ENCODE measurements at regions not wholly inside any gene's neighbourhood (a gene's known extent, or its start where the extent isn't known, plus 50 kb on each side); places are given as distances from the start of the nearest gene placed in this dataset.

GRCh38 chr13:64767054-64767453 is 2463.1 kb downstream of the PCDH9 start:
- H3K79me2 ChIP-seq (ENCODE audit: insufficient read depth, low read length) = no peaks in the 10 kb centered on the region
- no peaks in the 10 kb centered on the region for H3K4me1 ChIP-seq (ENCODE audit: control insufficient read depth in 1 of 2, insufficient read depth in 2 of 2, low read length in 2 of 2)
- no peak overlapping the region for H3K27ac ChIP-seq (ENCODE audit: low read depth, low read length)
- ChIA-PET RAD21 (ENCODE audit: low non-redundant PET in 1 of 2, low total read pairs in 2 of 2, uncharacterized antibody in 2 of 2, unreplicated experiment in 2 of 2) (no interaction called here), CTCF (no interaction called here), POLR2A (no interaction called here)
- H3K4me3 ChIP-seq (replicated peaks in 1 of 2; ENCODE audit: low read depth in 1 of 2, low read length in 2 of 2) = no peak overlapping the region
- H3K9me2 ChIP-seq (ENCODE audit: insufficient read depth) = no peaks in the 10 kb centered on the region
- no peak overlapping the region for H2AFZ ChIP-seq (ENCODE audit: low read depth, low read length, poor library complexity, severe bottlenecking)
- no peaks in the 10 kb centered on the region for H3K27me3 ChIP-seq (ENCODE audit: insufficient read depth, low read length)
- intact Hi-C loops (cut with micrococcal nuclease) = no loop called here
- H3K9ac ChIP-seq (ENCODE audit: low read length) = no peak overlapping the region
- no TSS peak for BruUV-seq (replicated peaks)
- TF ChIP-seq RAD21 (IDR thresholded peaks at IDR 0.05; ENCODE audit: low read depth) = no peak
- TF ChIP-seq ZBTB33 (IDR thresholded peaks at IDR 0.05; ENCODE audit: extremely low read depth, insufficient replicate concordance, low read length) = no peak
- no peak for TF ChIP-seq EZH2 (IDR thresholded peaks at IDR 0.05)
- no peak for TF ChIP-seq ZNF274 (IDR thresholded peaks at IDR 0.05; ENCODE audit: low read depth, low read length)
- no peak for TF ChIP-seq EGR1 (IDR thresholded peaks at IDR 0.05; ENCODE audit: low read depth)
- TF ChIP-seq MAX (IDR thresholded peaks at IDR 0.05) = no peak
- no peak for TF ChIP-seq REST (IDR thresholded peaks at IDR 0.05; ENCODE audit: low read depth)
- TF ChIP-seq EZH2phosphoT487 (IDR thresholded peaks at IDR 0.05; ENCODE audit: borderline replicate concordance) = no peak
- no peak for TF ChIP-seq FOSL1 (IDR thresholded peaks at IDR 0.05; ENCODE audit: low read depth)
- no peak for TF ChIP-seq CEBPB (IDR thresholded peaks at IDR 0.05; ENCODE audit: low read depth)
- TF ChIP-seq CTCF (IDR thresholded peaks at IDR 0.05 in 2 of 3, conservative IDR thresholded peaks at IDR 0.05 in 1 of 3; ENCODE audit: borderline replicate concordance in 1 of 3, insufficient read depth in 1 of 3, low read depth in 2 of 3, low read length in 2 of 3) = no peak
- no peak for TF ChIP-seq SRF (IDR thresholded peaks at IDR 0.05; ENCODE audit: low read depth)
- no peak for TF ChIP-seq POLR2A (IDR thresholded peaks at IDR 0.05; ENCODE audit: borderline replicate concordance, extremely low read depth, insufficient read depth, insufficient read length)
- TF ChIP-seq ATF3 (IDR thresholded peaks at IDR 0.05) = no peak
- no peak for TF ChIP-seq YY1 (IDR thresholded peaks at IDR 0.05; ENCODE audit: extremely low read depth, insufficient replicate concordance, low read depth, low read length)
- TF ChIP-seq SP1 (IDR thresholded peaks at IDR 0.05; ENCODE audit: low read depth) = no peak
- no peak for TF ChIP-seq TCF7L2 (IDR thresholded peaks at IDR 0.05; ENCODE audit: borderline replicate concordance, extremely low read depth, insufficient read depth, insufficient read length)
- TF ChIP-seq SIN3A (IDR thresholded peaks at IDR 0.05; ENCODE audit: low read depth) = no peak
- TF ChIP-seq POLR2AphosphoS5 (IDR thresholded peaks at IDR 0.05; ENCODE audit: low read depth, low read length) = no peak
- TF ChIP-seq JUND (IDR thresholded peaks at IDR 0.05) = no peak
- DNase-seq (ENCODE audit: low read depth, low spot score) = no peak
- H3K4me2 ChIP-seq (ENCODE audit: low read length) = no peak overlapping the region
- no peaks in the 10 kb centered on the region for H4K20me1 ChIP-seq (ENCODE audit: insufficient read depth)
- H3K36me3 ChIP-seq (ENCODE audit: control insufficient read depth in 1 of 2, insufficient read depth in 2 of 2, low read length in 2 of 2) = no peaks in the 10 kb centered on the region
- ATAC-seq = no peak
- no peaks in the 10 kb centered on the region for H3K9me3 ChIP-seq (ENCODE audit: control insufficient read depth in 1 of 2, insufficient read depth in 1 of 2, low read depth in 1 of 2, low read length in 2 of 2)

All from HCT116 (cell line).